OCI-LY3 (cell line): ENCODE measurements at regions not wholly inside any gene's neighbourhood (a gene's known extent, or its start where the extent isn't known, plus 50 kb on each side); places are given as distances from the start of the nearest gene placed in this dataset.
"Not testable (repeated sequence)": the region's sequence is repeated elsewhere in the genome, so short reads cannot be mapped to it uniquely, and the experiment has no call there.

ENCODE experiments used
- H2AFZ ChIP-seq: fragments of 200-600, 300-600 bp; shearing (Covaris generic); 2 replicates; pipeline ENCODE4 v1.6.0; 2014; ENCODE audit warnings: antibody characterized with exemption, low read depth, low read length
- H3K27ac ChIP-seq: fragments of 200-600, 300-600 bp; sonication (generic); 2 replicates; pipeline ENCODE4 v1.5.1; 2014; ENCODE audit warnings: mild to moderate bottlenecking, low read length, moderate library complexity, mixed read lengths
- H3K27me3 ChIP-seq: fragments of 200-600, 300-600 bp; sonication (generic); 2 replicates; pipeline ENCODE4 v1.6.1; 2014; ENCODE audit warnings: low read depth, low read length, mixed read lengths
- H3K36me3 ChIP-seq: fragments of 200-600, 300-600 bp; sonication (generic); replicated peaks from 2 replicates; pipeline ENCODE3; 2014; ENCODE audit warnings: low read depth, low read length, mixed read lengths
- H3K4me1 ChIP-seq: fragments of 300-600, 200-600 bp; sonication (generic); 2 replicates; pipeline ENCODE4 v1.6.1; 2014; ENCODE audit warnings: low read length, mixed read lengths
- H3K4me2 ChIP-seq: fragments of 200-600, 300-600 bp; sonication (generic); 2 replicates; pipeline ENCODE4 v1.6.1; 2014; ENCODE audit warnings: low read length, mixed read lengths
- H3K4me3 ChIP-seq: fragments of 300-600, 200-600 bp; sonication (generic); 2 replicates; pipeline ENCODE4 v1.5.1; 2014; ENCODE audit warnings: antibody characterized with exemption, mild to moderate bottlenecking, low read length, moderate library complexity
- H3K79me2 ChIP-seq: fragments of 300-600, 200-600 bp; shearing (Covaris generic); 2 replicates; pipeline ENCODE4 v1.6.1; 2014; ENCODE audit warnings: mild to moderate bottlenecking, low read length, mixed read lengths
- H3K9ac ChIP-seq: fragments of 300-600, 200-600 bp; shearing (Covaris generic); 2 replicates; pipeline ENCODE4 v1.6.0; 2014; ENCODE audit warnings: mild to moderate bottlenecking, low read length, moderate library complexity
- H3K9me3 ChIP-seq: fragments of 200-600, 300-600 bp; shearing (Covaris generic); 2 replicates; pipeline ENCODE4 v1.6.1; 2014; ENCODE audit warnings: low read length, mixed read lengths; ENCODE audit not compliant: insufficient read depth
- H4K20me1 ChIP-seq: fragments of 200-600, 300-600 bp; sonication (generic); 2 replicates; pipeline ENCODE4 v1.6.1; 2016; ENCODE audit warnings: low read length, mixed read lengths; ENCODE audit not compliant: insufficient read depth
- EZH2phosphoT487 ChIP-seq: fragments of 200-600 bp; shearing (Covaris generic); IDR thresholded peaks from 2 replicates; pipeline ENCODE4 v1.6.1; 2018; ENCODE audit warnings: antibody characterized with exemption, mixed run types, low read depth
- TF ChIP-seq, protein P1 (sequence below): fragments of 200-600, 300-600 bp; sonication (generic); IDR thresholded peaks from 2 replicates; pipeline ENCODE4 v1.5.1; 2014; ENCODE audit warnings: antibody characterized with exemption, low read length, low read depth

- Histone ChIP-seq H3K4me2 (no peak overlapping the region), H3K9ac (no peak overlapping the region), H2AFZ (no peak overlapping the region), H3K36me3 (no peaks in the 10 kb centered on the region), H3K9me3 (no peaks in the 10 kb centered on the region), H3K27ac (no peak overlapping the region), H4K20me1 (no peaks in the 10 kb centered on the region), H3K4me1 (no peaks in the 10 kb centered on the region), H3K27me3 (no peaks in the 10 kb centered on the region), H3K79me2 (no peaks in the 10 kb centered on the region), H3K4me3 (no peak overlapping the region)
- no peak for TF ChIP-seq EZH2phosphoT487
- TF ChIP-seq, protein P1, sequence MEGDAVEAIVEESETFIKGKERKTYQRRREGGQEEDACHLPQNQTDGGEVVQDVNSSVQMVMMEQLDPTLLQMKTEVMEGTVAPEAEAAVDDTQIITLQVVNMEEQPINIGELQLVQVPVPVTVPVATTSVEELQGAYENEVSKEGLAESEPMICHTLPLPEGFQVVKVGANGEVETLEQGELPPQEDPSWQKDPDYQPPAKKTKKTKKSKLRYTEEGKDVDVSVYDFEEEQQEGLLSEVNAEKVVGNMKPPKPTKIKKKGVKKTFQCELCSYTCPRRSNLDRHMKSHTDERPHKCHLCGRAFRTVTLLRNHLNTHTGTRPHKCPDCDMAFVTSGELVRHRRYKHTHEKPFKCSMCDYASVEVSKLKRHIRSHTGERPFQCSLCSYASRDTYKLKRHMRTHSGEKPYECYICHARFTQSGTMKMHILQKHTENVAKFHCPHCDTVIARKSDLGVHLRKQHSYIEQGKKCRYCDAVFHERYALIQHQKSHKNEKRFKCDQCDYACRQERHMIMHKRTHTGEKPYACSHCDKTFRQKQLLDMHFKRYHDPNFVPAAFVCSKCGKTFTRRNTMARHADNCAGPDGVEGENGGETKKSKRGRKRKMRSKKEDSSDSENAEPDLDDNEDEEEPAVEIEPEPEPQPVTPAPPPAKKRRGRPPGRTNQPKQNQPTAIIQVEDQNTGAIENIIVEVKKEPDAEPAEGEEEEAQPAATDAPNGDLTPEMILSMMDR, result no peak
Observed at GRCh38 chr10:81218307-81218706, 656.7 kb upstream of the NRG3 start.

- no peaks in the 10 kb centered on the region for H3K27me3 ChIP-seq
- H3K36me3 ChIP-seq, result no peaks in the 10 kb centered on the region
- no peak overlapping the region for H3K4me2 ChIP-seq
- H3K4me3 ChIP-seq, result no peak overlapping the region
- no peaks in the 10 kb centered on the region for H3K4me1 ChIP-seq
- H2AFZ ChIP-seq, result no peak overlapping the region
- H3K79me2 ChIP-seq, result no peaks in the 10 kb centered on the region
- TF ChIP-seq, protein P1, result no peak
- TF ChIP-seq EZH2phosphoT487, result no peak
- H4K20me1 ChIP-seq, result no peaks in the 10 kb centered on the region
- H3K27ac ChIP-seq, result no peak overlapping the region
- no peak overlapping the region for H3K9ac ChIP-seq
- H3K9me3 ChIP-seq, result no peaks in the 10 kb centered on the region
Observed at GRCh38 chr10:81219758-81220157, 655.2 kb upstream of the NRG3 start.

DNA sequence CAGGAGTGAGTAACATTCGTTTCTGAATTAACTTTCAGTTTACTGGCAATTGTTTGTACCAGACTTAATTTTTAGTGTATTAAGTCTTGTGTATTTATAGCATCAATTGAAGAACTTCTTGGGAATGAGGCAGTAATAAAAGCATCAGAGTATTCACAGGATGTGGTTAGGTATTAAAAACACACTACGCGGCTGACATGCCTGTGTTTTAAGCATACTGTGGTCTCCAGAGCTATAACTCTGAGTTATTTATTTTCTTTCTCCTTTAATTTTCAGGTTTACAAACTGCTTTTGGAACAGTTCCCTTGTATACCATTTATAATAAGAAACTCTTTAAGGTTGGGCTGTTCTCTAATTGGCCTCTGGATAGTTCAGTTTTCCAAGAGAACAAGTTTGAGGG lies 626.1 kb upstream of the NRG3 start:
- H3K36me3 ChIP-seq, result no peaks in the 10 kb centered on the region
- H2AFZ ChIP-seq, result no peak overlapping the region
- no peak overlapping the region for H3K4me2 ChIP-seq
- H3K27me3 ChIP-seq, result no peaks in the 10 kb centered on the region
- H4K20me1 ChIP-seq, result no peaks in the 10 kb centered on the region
- no peaks in the 10 kb centered on the region for H3K4me1 ChIP-seq
- no peak overlapping the region for H3K27ac ChIP-seq
- no peaks in the 10 kb centered on the region for H3K79me2 ChIP-seq
- no peak overlapping the region for H3K4me3 ChIP-seq
- TF ChIP-seq EZH2phosphoT487, result no peak
- TF ChIP-seq, protein P1, result no peak
- H3K9ac ChIP-seq, result no peak overlapping the region
- H3K9me3 ChIP-seq, result no peaks in the 10 kb centered on the region

GRCh38 chr10:81251457-81252115 lies 623.4 kb upstream of the NRG3 start:
- Histone ChIP-seq H3K27me3 (no peaks in the 10 kb centered on the region), H2AFZ (no peak overlapping the region), H3K4me1 (no peaks in the 10 kb centered on the region), H3K4me2 (no peak overlapping the region), H3K9me3 (no peaks in the 10 kb centered on the region), H4K20me1 (no peaks in the 10 kb centered on the region), H3K4me3 (no peak overlapping the region), H3K9ac (no peak overlapping the region), H3K79me2 (no peaks in the 10 kb centered on the region), H3K36me3 (no peaks in the 10 kb centered on the region), H3K27ac (no peak overlapping the region)
- no peak for TF ChIP-seq EZH2phosphoT487
- TF ChIP-seq, protein P1, result no peak

DNA sequence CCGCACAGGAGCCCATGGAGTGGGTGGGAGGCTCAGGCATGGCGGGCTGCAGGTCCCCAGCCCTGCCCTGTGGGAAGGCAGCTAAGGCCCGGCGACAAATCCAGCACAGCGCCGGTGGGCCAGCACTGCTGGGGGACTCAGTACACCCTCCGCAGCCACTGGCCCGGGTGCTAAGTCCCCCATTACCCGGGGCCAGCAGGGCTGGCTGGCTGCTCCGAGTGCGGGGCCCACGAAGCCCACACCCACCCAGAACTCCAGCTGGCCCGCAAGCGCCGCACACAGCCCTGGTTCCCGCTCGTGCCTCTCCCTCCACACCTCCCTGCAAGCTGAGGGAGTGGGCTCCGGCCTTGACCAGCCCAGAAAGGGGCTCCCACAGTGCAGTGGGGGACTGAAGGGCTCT lies 610.0 kb upstream of the NRG3 start:
- not testable (repeated sequence) for H2AFZ ChIP-seq, H3K27me3 ChIP-seq, H3K9me3 ChIP-seq, H3K4me2 ChIP-seq, H3K4me3 ChIP-seq, H3K9ac ChIP-seq, H3K79me2 ChIP-seq, H3K27ac ChIP-seq, H3K36me3 ChIP-seq, H4K20me1 ChIP-seq, H3K4me1 ChIP-seq
